ENCODE measurements at regions not wholly inside any gene's neighbourhood (a gene's known extent, or its start where the extent isn't known, plus 50 kb on each side); places are given as distances from the start of the nearest gene placed in this dataset.

- H3K9me2 ChIP-seq (ENCODE audit: low read depth, low read length): no peaks in the 10 kb centered on the region
- H3K27me3 ChIP-seq (ENCODE audit: insufficient read depth, low read length): no peaks in the 10 kb centered on the region
- H4K20me1 ChIP-seq (ENCODE audit: insufficient read depth, low read length): no peaks in the 10 kb centered on the region
- no peaks in the 10 kb centered on the region; the same call in 1 of the 2 replicates for H3K9me3 ChIP-seq (ENCODE audit: low read length)
- H3K79me2 ChIP-seq (ENCODE audit: insufficient read depth, low read length): no peaks in the 10 kb centered on the region
- no peak overlapping the region for H2AFZ ChIP-seq (ENCODE audit: low read length)
- H3K36me3 ChIP-seq (ENCODE audit: insufficient read depth, low read length): no peaks in the 10 kb centered on the region
- H3K4me1 ChIP-seq (ENCODE audit: insufficient read depth, low read length, severe bottlenecking): no peaks in the 10 kb centered on the region
- H3K27ac ChIP-seq (ENCODE audit: low read depth, low read length, poor library complexity, severe bottlenecking): no peak overlapping the region
- H3K4me3 ChIP-seq (ENCODE audit: low read depth, low read length, poor library complexity, severe bottlenecking): no peak overlapping the region
- H3K9ac ChIP-seq (ENCODE audit: low read length): no peak overlapping the region
- no peak overlapping the region for H3K4me2 ChIP-seq (ENCODE audit: low read length)
- TF ChIP-seq EZH2 (IDR thresholded peaks at IDR 0.05; ENCODE audit: borderline replicate concordance, low read length): no peak
- no peak for TF ChIP-seq CTCF (IDR thresholded peaks at IDR 0.05; ENCODE audit: low read length)
- H3F3A ChIP-seq (ENCODE audit: insufficient read depth, low read length): no peaks in the 10 kb centered on the region
Observed at GRCh38 chr13:22825186-22825585, 355.6 kb upstream of the SGCG start.

GRCh38 chr13:22828081-22828480 lies 352.7 kb upstream of the SGCG start:
- Histone ChIP-seq H3K4me2 (ENCODE audit: low read length) (no peak overlapping the region), H3K36me3 (ENCODE audit: insufficient read depth, low read length) (no peaks in the 10 kb centered on the region), H2AFZ (ENCODE audit: low read length) (no peak overlapping the region), H3F3A (ENCODE audit: insufficient read depth, low read length) (no peaks in the 10 kb centered on the region), H4K20me1 (ENCODE audit: insufficient read depth, low read length) (no peaks in the 10 kb centered on the region), H3K9me2 (ENCODE audit: low read depth, low read length) (no peaks in the 10 kb centered on the region), H3K9me3 (ENCODE audit: low read length) (no peaks in the 10 kb centered on the region; the same call in 1 of the 2 replicates), H3K79me2 (ENCODE audit: insufficient read depth, low read length) (no peaks in the 10 kb centered on the region), H3K4me1 (ENCODE audit: insufficient read depth, low read length, severe bottlenecking) (no peaks in the 10 kb centered on the region), H3K27ac (ENCODE audit: low read depth, low read length, poor library complexity, severe bottlenecking) (no peak overlapping the region), H3K9ac (ENCODE audit: low read length) (no peak overlapping the region), H3K27me3 (ENCODE audit: insufficient read depth, low read length) (no peaks in the 10 kb centered on the region), H3K4me3 (ENCODE audit: low read depth, low read length, poor library complexity, severe bottlenecking) (no peak overlapping the region)
- TF ChIP-seq CTCF (IDR thresholded peaks at IDR 0.05; ENCODE audit: low read length) (no peak), EZH2 (IDR thresholded peaks at IDR 0.05; ENCODE audit: borderline replicate concordance, low read length) (no peak)

GRCh38 chr13:22836475-22836874 lies 344.3 kb upstream of the SGCG start:
- no peaks in the 10 kb centered on the region for H3K79me2 ChIP-seq (ENCODE audit: insufficient read depth, low read length)
- H3K4me1 ChIP-seq (ENCODE audit: insufficient read depth, low read length, severe bottlenecking): no peaks in the 10 kb centered on the region
- H3K9me2 ChIP-seq (ENCODE audit: low read depth, low read length): no peaks in the 10 kb centered on the region
- H3K27me3 ChIP-seq (ENCODE audit: insufficient read depth, low read length): no peaks in the 10 kb centered on the region
- TF ChIP-seq EZH2 (IDR thresholded peaks at IDR 0.05; ENCODE audit: borderline replicate concordance, low read length): no peak
- no peak for TF ChIP-seq CTCF (IDR thresholded peaks at IDR 0.05; ENCODE audit: low read length)
- H3K36me3 ChIP-seq (ENCODE audit: insufficient read depth, low read length): no peaks in the 10 kb centered on the region
- H3K9ac ChIP-seq (ENCODE audit: low read length): no peak overlapping the region
- H3K4me3 ChIP-seq (ENCODE audit: low read depth, low read length, poor library complexity, severe bottlenecking): no peak overlapping the region
- no peaks in the 10 kb centered on the region for H3F3A ChIP-seq (ENCODE audit: insufficient read depth, low read length)
- no peaks in the 10 kb centered on the region for H3K9me3 ChIP-seq (ENCODE audit: low read length)
- no peak overlapping the region for H2AFZ ChIP-seq (ENCODE audit: low read length)
- H3K27ac ChIP-seq (ENCODE audit: low read depth, low read length, poor library complexity, severe bottlenecking): no peak overlapping the region
- H4K20me1 ChIP-seq (ENCODE audit: insufficient read depth, low read length): no peaks in the 10 kb centered on the region
- no peak overlapping the region for H3K4me2 ChIP-seq (ENCODE audit: low read length)
